Omental fat pad (tissue), 3 donors: ENCODE measurements at regions not wholly inside any gene's neighbourhood (a gene's known extent, or its start where the extent isn't known, plus 50 kb on each side); places are given as distances from the start of the nearest gene placed in this dataset.

ENCODE experiments used
- ATAC-seq: fragments of 150-250 bp; one replicate; pipeline ENCODE4 v1.9.1; 2016; ENCODE audit warnings: mild to moderate bottlenecking, moderate library complexity; ENCODE audit not compliant: low FRiP score
- DNase-seq: peaks from one replicate; pipeline ENCODE4 v3.0.0-alpha.2; 2019; ENCODE audit warnings: low spot score
- TF ChIP-seq, protein P1 (sequence below), 3 donors: fragments of 450-650 bp; IDR thresholded peaks; one replicate each; pipeline ENCODE4 v1.5.1; 2016 to 2017; ENCODE audit warnings: antibody characterized with exemption in 3 of 3, mild to moderate bottlenecking in 3 of 3, moderate library complexity in 2 of 3

GRCh38 chr4:63563288-63564014 is 845.8 kb downstream of the TECRL start:
- TF ChIP-seq, protein P1, sequence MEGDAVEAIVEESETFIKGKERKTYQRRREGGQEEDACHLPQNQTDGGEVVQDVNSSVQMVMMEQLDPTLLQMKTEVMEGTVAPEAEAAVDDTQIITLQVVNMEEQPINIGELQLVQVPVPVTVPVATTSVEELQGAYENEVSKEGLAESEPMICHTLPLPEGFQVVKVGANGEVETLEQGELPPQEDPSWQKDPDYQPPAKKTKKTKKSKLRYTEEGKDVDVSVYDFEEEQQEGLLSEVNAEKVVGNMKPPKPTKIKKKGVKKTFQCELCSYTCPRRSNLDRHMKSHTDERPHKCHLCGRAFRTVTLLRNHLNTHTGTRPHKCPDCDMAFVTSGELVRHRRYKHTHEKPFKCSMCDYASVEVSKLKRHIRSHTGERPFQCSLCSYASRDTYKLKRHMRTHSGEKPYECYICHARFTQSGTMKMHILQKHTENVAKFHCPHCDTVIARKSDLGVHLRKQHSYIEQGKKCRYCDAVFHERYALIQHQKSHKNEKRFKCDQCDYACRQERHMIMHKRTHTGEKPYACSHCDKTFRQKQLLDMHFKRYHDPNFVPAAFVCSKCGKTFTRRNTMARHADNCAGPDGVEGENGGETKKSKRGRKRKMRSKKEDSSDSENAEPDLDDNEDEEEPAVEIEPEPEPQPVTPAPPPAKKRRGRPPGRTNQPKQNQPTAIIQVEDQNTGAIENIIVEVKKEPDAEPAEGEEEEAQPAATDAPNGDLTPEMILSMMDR (IDR thresholded peaks at IDR 0.05): no peak
- DNase-seq: no peak
- no peak for ATAC-seq

DNA sequence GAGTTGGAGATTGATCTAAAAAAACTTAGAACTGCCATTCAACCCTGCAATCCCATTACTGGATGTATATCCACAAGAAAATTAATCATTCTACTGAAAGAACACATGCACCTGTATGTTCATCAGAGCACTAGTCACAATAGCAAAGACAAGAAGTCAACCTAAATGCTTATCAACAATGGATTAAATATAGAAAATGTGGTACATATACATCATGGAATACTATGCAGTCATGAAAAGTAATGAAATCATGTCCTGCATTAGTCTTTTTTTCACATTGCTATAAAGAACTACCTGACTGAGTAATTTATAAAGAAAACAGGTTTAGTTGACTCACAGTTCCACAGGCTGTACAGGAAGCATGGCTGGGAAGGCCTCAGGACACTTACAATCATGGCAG is 850.5 kb downstream of the TECRL start:
- ATAC-seq (no peak), DNase-seq (no peak)
- TF ChIP-seq, protein P1 (IDR thresholded peaks at IDR 0.05): no peak

DNA sequence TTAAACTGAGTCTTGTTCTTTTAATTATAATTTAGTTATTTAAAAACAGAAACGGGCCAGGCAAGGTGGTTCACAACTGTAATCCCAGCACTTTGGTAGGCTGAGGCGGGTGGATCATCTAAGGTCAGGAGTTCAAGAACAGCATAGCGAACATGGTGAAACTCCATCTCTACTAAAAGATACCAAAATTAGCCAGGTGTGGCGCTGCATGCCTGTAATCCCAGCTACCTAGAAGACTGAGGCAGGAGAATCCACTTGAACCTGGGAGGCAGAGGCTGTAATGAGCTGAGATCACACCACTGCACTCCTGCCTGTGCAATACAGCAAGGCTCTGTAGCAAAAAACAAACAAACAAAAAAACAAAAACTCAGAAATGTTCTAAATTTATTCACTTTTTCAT is 852.9 kb downstream of the TECRL start:
- DNase-seq: no peak
- ATAC-seq: no peak
- TF ChIP-seq, protein P1 (IDR thresholded peaks at IDR 0.05): no peak

- TF ChIP-seq, protein P1 (IDR thresholded peaks at IDR 0.05): no peak
These were observed 856.1 kb downstream of the TECRL start for GRCh38 chr4:63553123-63553522.

GRCh38 chr4:63541828-63542227 is 867.4 kb downstream of the TECRL start:
- ATAC-seq: no peak
- TF ChIP-seq, protein P1 (IDR thresholded peaks at IDR 0.05): no peak
- no peak for DNase-seq

More at GRCh38 chr4:63553123-63553522, 856.1 kb downstream of the TECRL start:
- ATAC-seq: no peak
- no peak for DNase-seq

GRCh38 chr4:63529581-63530337 is 879.5 kb downstream of the TECRL start:
- no peak for ATAC-seq
- DNase-seq: no peak
- TF ChIP-seq, protein P1 (IDR thresholded peaks at IDR 0.05): no peak
